ENCODE measurements at regions not wholly inside any gene's neighbourhood (a gene's known extent, or its start where the extent isn't known, plus 50 kb on each side); places are given as distances from the start of the nearest gene placed in this dataset.

GRCh38 chr15:47872869-47873432, 155.6 kb downstream of the SEMA6D start:
- TF ChIP-seq, protein P1, sequence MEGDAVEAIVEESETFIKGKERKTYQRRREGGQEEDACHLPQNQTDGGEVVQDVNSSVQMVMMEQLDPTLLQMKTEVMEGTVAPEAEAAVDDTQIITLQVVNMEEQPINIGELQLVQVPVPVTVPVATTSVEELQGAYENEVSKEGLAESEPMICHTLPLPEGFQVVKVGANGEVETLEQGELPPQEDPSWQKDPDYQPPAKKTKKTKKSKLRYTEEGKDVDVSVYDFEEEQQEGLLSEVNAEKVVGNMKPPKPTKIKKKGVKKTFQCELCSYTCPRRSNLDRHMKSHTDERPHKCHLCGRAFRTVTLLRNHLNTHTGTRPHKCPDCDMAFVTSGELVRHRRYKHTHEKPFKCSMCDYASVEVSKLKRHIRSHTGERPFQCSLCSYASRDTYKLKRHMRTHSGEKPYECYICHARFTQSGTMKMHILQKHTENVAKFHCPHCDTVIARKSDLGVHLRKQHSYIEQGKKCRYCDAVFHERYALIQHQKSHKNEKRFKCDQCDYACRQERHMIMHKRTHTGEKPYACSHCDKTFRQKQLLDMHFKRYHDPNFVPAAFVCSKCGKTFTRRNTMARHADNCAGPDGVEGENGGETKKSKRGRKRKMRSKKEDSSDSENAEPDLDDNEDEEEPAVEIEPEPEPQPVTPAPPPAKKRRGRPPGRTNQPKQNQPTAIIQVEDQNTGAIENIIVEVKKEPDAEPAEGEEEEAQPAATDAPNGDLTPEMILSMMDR (IDR thresholded peaks at IDR 0.05): no peak
- TF ChIP-seq POLR2A (IDR thresholded peaks at IDR 0.05) (no peak), EP300 (IDR thresholded peaks at IDR 0.05) (no peak)

All from ovary (tissue), 3 donors.